ENCODE measurements at regions not wholly inside any gene's neighbourhood (a gene's known extent, or its start where the extent isn't known, plus 50 kb on each side); places are given as distances from the start of the nearest gene placed in this dataset.

DNA sequence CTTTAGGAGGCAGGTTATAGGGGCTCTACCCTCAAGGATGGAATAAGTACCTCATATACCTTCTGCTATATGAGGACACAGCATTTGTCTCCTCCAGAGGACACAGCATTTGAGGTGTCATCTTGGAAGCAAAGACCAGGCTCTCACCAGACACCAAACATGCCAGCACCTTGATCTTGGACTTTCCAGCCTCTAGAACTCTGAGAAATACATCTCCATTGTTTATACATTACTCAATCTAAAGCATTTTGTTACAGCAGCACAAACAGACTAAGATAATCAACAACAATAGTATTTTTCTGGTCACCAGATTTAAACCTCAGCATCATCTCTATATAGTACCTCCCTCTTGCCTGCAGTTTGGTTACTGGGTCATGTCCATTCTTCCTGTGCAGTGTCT, 237.5 kb upstream of the KLF3 start:
- no TSS peak for BruUV-seq (replicated peaks)
- Histone ChIP-seq H3K9ac (ENCODE audit: insufficient read depth in 1 of 2, low read depth in 2 of 2, low read length in 2 of 2) (no peak overlapping the region), H3K9me1 (ENCODE audit: control insufficient read depth, insufficient read depth, low read length) (no peaks in the 10 kb centered on the region), H3K4me2 (ENCODE audit: insufficient read depth, low read length) (no peak overlapping the region), H3K36me3 (ENCODE audit: control insufficient read depth, insufficient read depth, low read length) (no peaks in the 10 kb centered on the region), H3K9me3 (replicated peaks; ENCODE audit: control insufficient read depth, insufficient read depth, low read depth, low read length) (no peaks in the 10 kb centered on the region), H3K27ac (ENCODE audit: extremely low read depth, low read depth, low read length) (no peak overlapping the region), H2AFZ (ENCODE audit: low read depth, low read length) (no peak overlapping the region), H4K20me1 (replicated peaks; ENCODE audit: control insufficient read depth, insufficient read depth, low read length) (no peaks in the 10 kb centered on the region), H3K27me3 (ENCODE audit: control insufficient read depth in 2 of 2, insufficient read depth in 2 of 2, low read length in 2 of 2) (no peaks in the 10 kb centered on the region), H3K79me2 (ENCODE audit: control insufficient read depth, insufficient read depth, low read length) (no peaks in the 10 kb centered on the region), H3K4me1 (replicated peaks in 1 of 2; ENCODE audit: control insufficient read depth in 2 of 2, insufficient read depth in 2 of 2, low read length in 2 of 2) (no peaks in the 10 kb centered on the region), H3K4me3 (no peak overlapping the region)
- ChIA-PET CTCF (ENCODE audit: low intra/inter-chr PET ratio) (no interaction called here), POLR2A (interaction anchor here (1.0 kb wide), 1 partner anchor 23 kb away, joined by 3 read pairs; no protein-coding TSS in a partner anchor)
- in situ Hi-C loops (cut with MboI) (no loop called here), intact Hi-C loops (cut with micrococcal nuclease) (no loop called here)
- no peak for FAIRE-seq
- TF ChIP-seq, protein P1, sequence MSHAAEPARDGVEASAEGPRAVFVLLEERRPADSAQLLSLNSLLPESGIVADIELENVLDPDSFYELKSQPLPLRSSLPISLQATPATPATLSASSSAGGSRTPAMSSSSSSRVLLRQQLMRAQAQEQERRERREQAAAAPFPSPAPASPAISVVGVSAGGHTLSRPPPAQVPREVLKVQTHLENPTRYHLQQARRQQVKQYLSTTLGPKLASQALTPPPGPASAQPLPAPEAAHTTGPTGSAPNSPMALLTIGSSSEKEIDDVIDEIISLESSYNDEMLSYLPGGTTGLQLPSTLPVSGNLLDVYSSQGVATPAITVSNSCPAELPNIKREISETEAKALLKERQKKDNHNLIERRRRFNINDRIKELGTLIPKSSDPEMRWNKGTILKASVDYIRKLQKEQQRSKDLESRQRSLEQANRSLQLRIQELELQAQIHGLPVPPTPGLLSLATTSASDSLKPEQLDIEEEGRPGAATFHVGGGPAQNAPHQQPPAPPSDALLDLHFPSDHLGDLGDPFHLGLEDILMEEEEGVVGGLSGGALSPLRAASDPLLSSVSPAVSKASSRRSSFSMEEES (CRISPR knock-in tag; IDR thresholded peaks at IDR 0.05) = no peak
- TF ChIP-seq, protein P2, sequence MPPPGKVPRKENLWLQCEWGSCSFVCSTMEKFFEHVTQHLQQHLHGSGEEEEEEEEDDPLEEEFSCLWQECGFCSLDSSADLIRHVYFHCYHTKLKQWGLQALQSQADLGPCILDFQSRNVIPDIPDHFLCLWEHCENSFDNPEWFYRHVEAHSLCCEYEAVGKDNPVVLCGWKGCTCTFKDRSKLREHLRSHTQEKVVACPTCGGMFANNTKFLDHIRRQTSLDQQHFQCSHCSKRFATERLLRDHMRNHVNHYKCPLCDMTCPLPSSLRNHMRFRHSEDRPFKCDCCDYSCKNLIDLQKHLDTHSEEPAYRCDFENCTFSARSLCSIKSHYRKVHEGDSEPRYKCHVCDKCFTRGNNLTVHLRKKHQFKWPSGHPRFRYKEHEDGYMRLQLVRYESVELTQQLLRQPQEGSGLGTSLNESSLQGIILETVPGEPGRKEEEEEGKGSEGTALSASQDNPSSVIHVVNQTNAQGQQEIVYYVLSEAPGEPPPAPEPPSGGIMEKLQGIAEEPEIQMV (tag; conservative IDR thresholded peaks at IDR 0.05; ENCODE audit: low read depth) = no peak
- TF ChIP-seq ZNF316 (IDR thresholded peaks at IDR 0.05) (no peak), DDX20 (tag; IDR thresholded peaks at IDR 0.05; ENCODE audit: low read depth) (no peak), ZNF174 (CRISPR knock-in tag; IDR thresholded peaks at IDR 0.05) (no peak), KLF10 (CRISPR knock-in tag; IDR thresholded peaks at IDR 0.05) (no peak), ERF (CRISPR knock-in tag; IDR thresholded peaks at IDR 0.05) (no peak), BMI1 (IDR thresholded peaks at IDR 0.05; ENCODE audit: low read length) (no peak), ZNF197 (CRISPR knock-in tag; IDR thresholded peaks at IDR 0.05; ENCODE audit: low read depth) (no peak), MEF2A (IDR thresholded peaks at IDR 0.05; ENCODE audit: control insufficient read depth, low read depth, low read length) (no peak), BRCA1 (IDR thresholded peaks at IDR 0.05) (no peak), BRCA1 (CRISPR knock-in tag; IDR thresholded peaks at IDR 0.05) (no peak), DACH1 (IDR thresholded peaks at IDR 0.05; ENCODE audit: partially characterized antibody) (no peak), TARDBP (IDR thresholded peaks at IDR 0.05) (no peak), MCM3 (IDR thresholded peaks at IDR 0.05) (no peak)
- no peak for ATAC-seq
- no peak for DNase-seq (ENCODE audit: extremely low read depth in 1 of 4, low spot score in 3 of 4)

Measured in K562 (cell line).